ENCODE measurements at regions not wholly inside any gene's neighbourhood (a gene's known extent, or its start where the extent isn't known, plus 50 kb on each side); places are given as distances from the start of the nearest gene placed in this dataset.
A peak's percentile ranks its signal among the peaks of the same experiment; 100 is the strongest.

DNA sequence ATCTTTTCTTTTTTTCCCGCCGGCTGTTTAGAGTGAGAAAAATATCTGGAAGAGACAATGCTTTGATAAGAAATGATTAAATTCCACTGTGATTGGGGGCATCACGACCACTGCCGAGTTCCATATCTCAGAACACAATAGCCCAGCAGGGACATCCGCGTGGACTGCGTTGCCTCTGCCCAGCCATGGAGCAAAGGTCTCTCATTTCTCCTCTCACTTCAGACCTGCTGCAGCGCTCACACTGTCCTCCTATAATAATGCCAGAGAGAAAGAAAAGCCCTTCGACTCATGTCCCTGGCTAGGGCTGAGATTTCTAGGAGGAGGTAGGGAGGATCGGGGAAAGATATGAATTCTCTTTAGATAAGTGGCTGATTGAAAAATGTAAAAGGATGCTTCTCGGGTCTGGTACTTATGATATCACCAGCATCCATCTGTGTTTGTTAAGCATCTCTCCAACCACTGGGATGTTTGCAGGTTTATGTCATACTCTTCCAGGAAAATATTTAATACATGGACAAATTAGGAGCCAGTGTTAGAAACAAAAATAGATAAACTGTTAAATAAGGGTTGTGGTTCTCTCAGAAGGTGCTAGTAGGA is 472.9 kb upstream of the AKR1E2 start:
- Histone ChIP-seq H3K4me1 (ENCODE audit: control insufficient read depth, insufficient read depth, low read length, poor library complexity, severe bottlenecking) (no peaks in the 10 kb centered on the region), H3K27ac (ENCODE audit: insufficient read depth, low read length, poor library complexity, severe bottlenecking) (no peak overlapping the region), H3K9me3 (ENCODE audit: control insufficient read depth in 2 of 2, low read length in 2 of 2) (no peaks in the 10 kb centered on the region), H3K36me3 (ENCODE audit: control insufficient read depth, insufficient read depth, low read length) (no peaks in the 10 kb centered on the region), H3K4me3 (ENCODE audit: low read depth, low read length) (no peak overlapping the region), H3K27me3 (ENCODE audit: control insufficient read depth, insufficient read depth, low read length) (no peaks in the 10 kb centered on the region)
- ATAC-seq (ENCODE audit: low read depth in 2 of 2) (no peak), DNase-seq (no peak)
- Mint-ChIP-seq H3K4me1 (peaks cover 3 to 10% (median 6%) of the 10 kb centered on the region in 4 donors), H3K36me3 (no peaks in the 10 kb centered on the region), H3K27ac (no peak overlapping the region), H3K9me3 (peaks cover 0 to 2% (median 0%) of the 10 kb centered on the region in 7 donors), H3K27me3 (no peaks in the 10 kb centered on the region), H3K4me3 (no peak overlapping the region)

DNA sequence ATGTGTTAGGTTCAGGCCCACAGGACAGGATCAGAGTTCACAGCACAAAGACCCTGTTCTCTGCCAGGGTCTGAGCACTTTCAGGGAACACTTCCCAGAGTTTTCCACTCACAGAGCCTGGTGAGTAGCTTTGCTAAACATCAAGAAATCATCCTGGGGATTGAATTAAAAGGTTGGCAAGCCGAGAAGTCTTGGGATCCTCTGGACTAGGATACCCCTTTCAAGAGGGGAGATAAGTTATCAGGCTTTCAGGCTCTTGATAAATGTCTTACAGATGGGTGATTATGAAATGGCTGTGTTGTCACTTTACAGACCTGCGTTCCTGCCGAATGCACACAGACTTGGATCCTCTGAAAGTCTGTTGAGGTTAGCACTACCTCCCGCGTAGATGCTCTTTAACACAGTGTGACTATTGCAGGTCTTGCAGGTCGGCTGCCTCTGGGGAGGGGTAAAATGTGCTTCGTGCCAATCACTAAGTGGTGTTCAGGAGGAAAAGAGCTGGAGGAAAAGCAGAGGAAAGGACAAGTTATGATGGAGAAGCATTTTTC is 473.5 kb upstream of the AKR1E2 start:
- Histone ChIP-seq H3K36me3 (ENCODE audit: control insufficient read depth, insufficient read depth, low read length) (no peaks in the 10 kb centered on the region), H3K9me3 (ENCODE audit: control insufficient read depth in 2 of 2, low read length in 2 of 2) (no peaks in the 10 kb centered on the region), H3K4me3 (ENCODE audit: low read depth, low read length) (no peak overlapping the region), H3K4me1 (ENCODE audit: control insufficient read depth, insufficient read depth, low read length, poor library complexity, severe bottlenecking) (no peaks in the 10 kb centered on the region), H3K27me3 (ENCODE audit: control insufficient read depth, insufficient read depth, low read length) (no peaks in the 10 kb centered on the region), H3K27ac (ENCODE audit: insufficient read depth, low read length, poor library complexity, severe bottlenecking) (no peak overlapping the region)
- peaks cover 3 to 10% (median 6%) of the 10 kb centered on the region in 4 donors for H3K4me1 Mint-ChIP-seq
- H3K9me3 Mint-ChIP-seq, result peaks cover 0 to 2% (median 0%) of the 10 kb centered on the region in 7 donors
- no peaks in the 10 kb centered on the region for H3K36me3 Mint-ChIP-seq
- no peaks in the 10 kb centered on the region for H3K27me3 Mint-ChIP-seq
- DNase-seq (no peak), ATAC-seq (ENCODE audit: low read depth in 2 of 2) (no peak)
- no peak overlapping the region for H3K27ac Mint-ChIP-seq
- H3K4me3 Mint-ChIP-seq, result no peak overlapping the region

DNA sequence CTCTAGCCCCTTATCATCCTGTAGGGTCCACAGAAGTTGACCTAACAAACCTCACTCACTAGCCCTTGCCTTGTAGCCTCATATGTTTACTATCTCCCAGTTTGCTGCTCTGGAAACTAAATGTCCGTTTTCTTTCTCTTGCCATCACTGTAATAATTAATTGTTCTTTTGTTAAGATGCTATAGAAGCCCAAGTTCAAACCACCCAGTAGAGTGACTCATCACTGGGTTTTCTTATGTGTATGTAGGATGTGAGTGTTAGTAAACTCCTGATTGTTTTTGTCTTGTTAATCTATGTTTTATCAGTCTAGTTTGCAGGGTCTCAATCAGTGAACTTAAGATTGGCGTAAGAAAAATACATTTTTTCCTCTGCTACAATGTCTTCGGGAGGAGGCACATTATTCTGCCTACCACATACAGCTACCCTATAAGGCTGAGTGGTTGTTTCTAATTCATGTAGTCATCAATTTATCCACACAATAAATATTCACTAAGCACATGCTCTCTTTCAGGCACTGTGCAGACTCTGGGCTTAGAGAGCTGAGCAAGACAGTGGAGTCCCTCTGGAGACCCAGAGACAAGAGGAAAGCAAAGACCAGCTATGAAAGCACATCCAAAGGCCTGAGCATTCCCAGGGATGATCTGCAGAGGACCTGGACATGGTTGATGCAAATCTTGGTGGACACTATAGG is 474.1 kb upstream of the AKR1E2 start:
- no peak overlapping the region for H3K4me3 Mint-ChIP-seq
- no peak overlapping the region for H3K4me3 ChIP-seq (ENCODE audit: low read depth, low read length)
- H3K27ac Mint-ChIP-seq, result no peak overlapping the region
- no peaks in the 10 kb centered on the region for H3K36me3 ChIP-seq (ENCODE audit: control insufficient read depth, insufficient read depth, low read length)
- H3K27ac ChIP-seq (ENCODE audit: insufficient read depth, low read length, poor library complexity, severe bottlenecking), result no peak overlapping the region
- no peak for DNase-seq
- peaks cover 0 to 2% (median 0%) of the 10 kb centered on the region in 7 donors for H3K9me3 Mint-ChIP-seq
- H3K36me3 Mint-ChIP-seq, result no peaks in the 10 kb centered on the region
- no peaks in the 10 kb centered on the region for H3K27me3 Mint-ChIP-seq
- peak in 1 of 2 donors; percentile 11 for ATAC-seq (ENCODE audit: low read depth in 2 of 2)
- H3K9me3 ChIP-seq (ENCODE audit: control insufficient read depth in 2 of 2, low read length in 2 of 2), result no peaks in the 10 kb centered on the region
- H3K27me3 ChIP-seq (ENCODE audit: control insufficient read depth, insufficient read depth, low read length), result no peaks in the 10 kb centered on the region
- no peaks in the 10 kb centered on the region for H3K4me1 ChIP-seq (ENCODE audit: control insufficient read depth, insufficient read depth, low read length, poor library complexity, severe bottlenecking)
- peaks cover 3 to 10% (median 6%) of the 10 kb centered on the region in 4 donors for H3K4me1 Mint-ChIP-seq

DNA sequence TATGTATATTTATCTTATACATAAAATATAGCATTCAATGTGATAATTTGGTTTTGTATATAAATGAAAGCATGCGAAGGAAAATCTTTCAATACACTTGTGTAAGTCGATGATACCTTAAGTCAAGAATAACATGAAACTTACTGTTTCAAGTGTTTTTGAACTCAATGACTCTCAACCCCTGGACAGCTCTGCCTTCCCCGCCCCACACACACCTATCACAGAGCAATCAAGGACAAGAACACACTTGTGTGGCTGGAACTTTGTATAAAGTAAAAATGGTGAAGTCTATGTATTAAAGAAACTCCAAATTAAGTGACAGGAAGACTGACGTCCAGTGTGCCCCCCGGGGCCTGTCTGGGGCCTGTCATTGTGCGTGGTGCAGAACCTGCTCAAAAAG is 478.6 kb upstream of the AKR1E2 start:
- Histone ChIP-seq H3K36me3 (ENCODE audit: control insufficient read depth, insufficient read depth, low read length) (no peaks in the 10 kb centered on the region), H3K9me3 (ENCODE audit: control insufficient read depth in 2 of 2, low read length in 2 of 2) (no peaks in the 10 kb centered on the region), H3K4me3 (ENCODE audit: low read depth, low read length) (no peak overlapping the region), H3K27ac (ENCODE audit: insufficient read depth, low read length, poor library complexity, severe bottlenecking) (no peak overlapping the region), H3K4me1 (ENCODE audit: control insufficient read depth, insufficient read depth, low read length, poor library complexity, severe bottlenecking) (no peaks in the 10 kb centered on the region), H3K27me3 (ENCODE audit: control insufficient read depth, insufficient read depth, low read length) (no peaks in the 10 kb centered on the region)
- Mint-ChIP-seq H3K27me3 (no peaks in the 10 kb centered on the region), H3K9me3 (no peaks in the 10 kb centered on the region), H3K4me3 (no peak overlapping the region), H3K27ac (no peak overlapping the region), H3K36me3 (no peaks in the 10 kb centered on the region), H3K4me1 (peaks cover 0 to 5% (median 0%) of the 10 kb centered on the region in 4 donors)
- DNase-seq (no peak), ATAC-seq (ENCODE audit: low read depth in 2 of 2) (no peak)

DNA sequence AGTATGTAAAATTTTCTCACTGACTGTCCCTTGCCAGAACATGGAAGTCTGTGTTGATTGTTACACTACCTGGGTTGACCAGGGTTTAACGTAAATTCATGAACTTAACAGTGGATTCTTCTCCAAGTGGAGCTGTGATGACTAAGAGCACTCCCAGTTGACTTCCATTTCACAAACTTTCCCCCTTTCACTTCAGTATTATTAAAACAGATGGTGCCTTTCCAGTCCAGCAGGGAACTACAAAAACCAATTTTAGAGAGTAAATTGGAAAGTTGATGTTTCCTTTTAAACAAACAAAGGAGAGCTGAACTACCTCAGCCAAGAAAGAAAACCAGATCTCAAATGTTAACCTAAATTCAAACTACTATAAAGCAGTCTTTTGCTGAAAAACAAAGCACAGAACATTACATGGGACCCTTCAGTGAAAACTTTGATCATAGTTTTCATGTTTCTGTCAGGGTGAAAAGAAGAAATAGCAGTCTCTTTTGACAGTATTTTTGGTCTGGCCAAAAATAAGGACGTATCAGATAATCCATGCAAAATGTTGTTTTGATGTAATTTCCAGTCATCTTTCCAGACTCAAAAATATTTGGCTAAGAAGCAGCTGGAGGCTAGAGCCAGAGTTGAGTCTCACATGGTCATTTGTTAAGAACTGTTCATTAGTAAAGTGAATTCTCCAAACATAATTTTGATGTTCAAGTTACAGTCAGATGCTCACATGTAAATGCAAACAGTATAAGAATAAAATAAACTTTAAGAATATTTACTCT is 479.9 kb upstream of the AKR1E2 start:
- Histone ChIP-seq H3K4me3 (ENCODE audit: low read depth, low read length) (no peak overlapping the region), H3K27ac (ENCODE audit: insufficient read depth, low read length, poor library complexity, severe bottlenecking) (no peak overlapping the region), H3K9me3 (ENCODE audit: control insufficient read depth in 2 of 2, low read length in 2 of 2) (no peaks in the 10 kb centered on the region), H3K4me1 (ENCODE audit: control insufficient read depth, insufficient read depth, low read length, poor library complexity, severe bottlenecking) (no peaks in the 10 kb centered on the region), H3K36me3 (ENCODE audit: control insufficient read depth, insufficient read depth, low read length) (no peaks in the 10 kb centered on the region), H3K27me3 (ENCODE audit: control insufficient read depth, insufficient read depth, low read length) (no peaks in the 10 kb centered on the region)
- H3K27ac Mint-ChIP-seq, result no peak overlapping the region
- no peaks in the 10 kb centered on the region for H3K4me1 Mint-ChIP-seq
- H3K27me3 Mint-ChIP-seq, result no peaks in the 10 kb centered on the region
- H3K9me3 Mint-ChIP-seq, result peaks cover 0 to 5% (median 0%) of the 10 kb centered on the region in 7 donors
- DNase-seq, result no peak
- H3K4me3 Mint-ChIP-seq, result no peak overlapping the region
- H3K36me3 Mint-ChIP-seq, result no peaks in the 10 kb centered on the region
- no peak for ATAC-seq (ENCODE audit: low read depth in 2 of 2)

DNA sequence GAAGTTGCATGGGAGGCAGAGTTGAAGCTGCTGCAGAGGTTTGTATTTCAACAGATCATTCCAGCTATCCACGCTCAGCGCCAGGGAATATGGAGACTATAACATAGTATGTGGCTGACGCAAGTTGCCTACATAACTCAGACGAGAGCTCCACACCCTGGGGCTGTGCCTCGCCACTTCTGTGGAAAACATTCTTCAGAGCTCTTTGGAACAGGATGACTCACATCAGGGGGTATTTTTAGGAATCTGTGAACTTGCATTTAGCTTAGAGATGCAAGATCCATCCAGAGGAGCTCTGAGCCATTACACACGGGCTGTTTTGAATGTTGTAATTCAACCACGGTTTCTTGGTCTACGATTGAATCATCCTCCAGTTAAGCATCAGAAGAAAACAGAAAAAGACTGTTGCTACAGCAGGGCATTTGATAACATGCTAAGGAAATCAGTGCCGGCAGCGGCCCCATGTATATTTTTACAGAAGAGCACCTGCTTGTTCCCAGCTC is 481.5 kb upstream of the AKR1E2 start:
- H3K4me3 ChIP-seq (ENCODE audit: low read depth, low read length), result no peak overlapping the region
- no peaks in the 10 kb centered on the region for H3K27me3 ChIP-seq (ENCODE audit: control insufficient read depth, insufficient read depth, low read length)
- H3K9me3 ChIP-seq (ENCODE audit: control insufficient read depth in 2 of 2, low read length in 2 of 2), result no peaks in the 10 kb centered on the region
- no peaks in the 10 kb centered on the region for H3K4me1 ChIP-seq (ENCODE audit: control insufficient read depth, insufficient read depth, low read length, poor library complexity, severe bottlenecking)
- Mint-ChIP-seq H3K27ac (no peak overlapping the region), H3K9me3 (peaks cover 0 to 5% (median 0%) of the 10 kb centered on the region in 7 donors), H3K27me3 (no peaks in the 10 kb centered on the region), H3K4me3 (no peak overlapping the region), H3K4me1 (no peaks in the 10 kb centered on the region), H3K36me3 (no peaks in the 10 kb centered on the region)
- H3K36me3 ChIP-seq (ENCODE audit: control insufficient read depth, insufficient read depth, low read length), result no peaks in the 10 kb centered on the region
- no peak for DNase-seq
- no peak for ATAC-seq (ENCODE audit: low read depth in 2 of 2)
- no peak overlapping the region for H3K27ac ChIP-seq (ENCODE audit: insufficient read depth, low read length, poor library complexity, severe bottlenecking)

DNA sequence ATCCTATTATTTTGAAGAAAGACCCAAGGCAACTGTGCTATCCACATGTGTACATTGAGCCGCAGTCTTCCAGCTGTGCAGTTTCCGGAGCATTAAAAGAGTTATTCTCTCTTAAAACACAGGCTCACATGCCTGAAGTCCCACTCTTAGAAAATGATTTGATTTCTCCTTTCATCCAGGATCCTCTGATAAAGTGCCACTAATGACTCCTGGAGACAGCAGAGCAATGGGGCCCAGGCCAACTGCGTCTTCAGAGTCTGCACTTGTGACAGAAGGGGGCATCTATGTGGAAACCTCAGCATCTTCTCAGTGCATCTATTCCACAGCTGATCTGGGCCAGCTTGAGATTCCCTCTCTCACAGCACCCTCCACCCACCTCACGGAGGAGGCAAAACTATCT is 482.1 kb upstream of the AKR1E2 start:
- Histone ChIP-seq H3K27ac (ENCODE audit: insufficient read depth, low read length, poor library complexity, severe bottlenecking) (no peak overlapping the region), H3K4me3 (ENCODE audit: low read depth, low read length) (no peak overlapping the region), H3K4me1 (ENCODE audit: control insufficient read depth, insufficient read depth, low read length, poor library complexity, severe bottlenecking) (no peaks in the 10 kb centered on the region), H3K36me3 (ENCODE audit: control insufficient read depth, insufficient read depth, low read length) (no peaks in the 10 kb centered on the region), H3K9me3 (ENCODE audit: control insufficient read depth in 2 of 2, low read length in 2 of 2) (no peaks in the 10 kb centered on the region), H3K27me3 (ENCODE audit: control insufficient read depth, insufficient read depth, low read length) (no peaks in the 10 kb centered on the region)
- no peak overlapping the region for H3K4me3 Mint-ChIP-seq
- ATAC-seq (ENCODE audit: low read depth in 2 of 2), result no peak
- no peaks in the 10 kb centered on the region for H3K36me3 Mint-ChIP-seq
- peaks cover 0 to 5% (median 0%) of the 10 kb centered on the region in 7 donors for H3K9me3 Mint-ChIP-seq
- H3K27ac Mint-ChIP-seq, result no peak overlapping the region
- DNase-seq, result no peak
- H3K4me1 Mint-ChIP-seq, result no peaks in the 10 kb centered on the region
- no peaks in the 10 kb centered on the region for H3K27me3 Mint-ChIP-seq

Data from CD4-positive, CD25-positive, alpha-beta regulatory T cell (primary cell).